CD8-positive, alpha-beta memory T cell (primary cell): ENCODE measurements at regions not wholly inside any gene's neighbourhood (a gene's known extent, or its start where the extent isn't known, plus 50 kb on each side); places are given as distances from the start of the nearest gene placed in this dataset.

Source experiments
- CTCF ChIA-PET: fragments of 350-600 bp; sonication (Branson Sonifier 250); formaldehyde crosslinking; loops from one replicate; lab custom pipeline; 2021; ENCODE audit warnings: antibody characterized with exemption; lab: Charles Lee
- POLR2A ChIA-PET: fragments of 350-600 bp; sonication (Branson Sonifier 250); formaldehyde crosslinking; loops from one replicate; lab custom pipeline; 2021; ENCODE audit warnings: antibody characterized with exemption; lab: Charles Lee
- DNase-seq, 5 donors: peaks; one replicate each; pipeline versions ENCODE4 v3.0.0 to v3.0.0-alpha.2; 2020 to 2022; ENCODE audit warnings: mixed read lengths in 1 of 5
- H3K27ac ChIP-seq: one replicate; pipeline ENCODE4 v1.7.0; 2013; ENCODE audit warnings: low read depth, mild to moderate bottlenecking, low read length, moderate library complexity
- H3K27me3 ChIP-seq: 2 replicates; pipeline ENCODE4 v1.7.0; 2013; ENCODE audit warnings: low read length, mild to moderate bottlenecking; ENCODE audit not compliant: insufficient read depth, poor library complexity, severe bottlenecking
- H3K36me3 ChIP-seq: 2 replicates; pipeline ENCODE4 v1.7.0; 2013; ENCODE audit warnings: mild to moderate bottlenecking, low read length, moderate library complexity; ENCODE audit not compliant: insufficient read depth
- H3K4me1 ChIP-seq: 2 replicates; pipeline ENCODE4 v1.7.0; 2013; ENCODE audit warnings: mild to moderate bottlenecking, low read length, moderate library complexity; ENCODE audit not compliant: insufficient read depth
- H3K4me3 ChIP-seq: 2 replicates; pipeline ENCODE4 v1.7.0; 2013; ENCODE audit warnings: mild to moderate bottlenecking, low read length
- H3K9me3 ChIP-seq: 2 replicates; pipeline ENCODE4 v1.7.0; 2013; ENCODE audit warnings: mild to moderate bottlenecking, low read length
- H3K27ac Mint-ChIP-seq, 8 donors: one replicate each; pipeline ENCODE4 v1.8.0; 2020 to 2021; ENCODE audit warnings: mixed read lengths in 8 of 8, mild to moderate bottlenecking in 6 of 8, inconsistent platforms in 3 of 8, moderate library complexity in 3 of 8
- H3K27me3 Mint-ChIP-seq, 2 donors: one replicate each; pipeline ENCODE4 v1.8.0; 2020 to 2021; ENCODE audit warnings: mixed read lengths in 2 of 2, mild to moderate bottlenecking in 1 of 2, moderate library complexity in 1 of 2
- H3K36me3 Mint-ChIP-seq, 3 donors: one replicate each; pipeline ENCODE4 v1.8.0; 2020 to 2021; ENCODE audit warnings: mixed read lengths in 3 of 3, inconsistent platforms in 1 of 3, mild to moderate bottlenecking in 1 of 3
- H3K4me1 Mint-ChIP-seq, 3 donors: one replicate each; pipeline ENCODE4 v1.8.0; 2020 to 2021; ENCODE audit warnings: mixed read lengths in 3 of 3, inconsistent platforms in 1 of 3, mild to moderate bottlenecking in 1 of 3
- H3K4me3 Mint-ChIP-seq, 7 donors: one replicate each; pipeline ENCODE4 v1.8.0; 2020 to 2021; ENCODE audit warnings: mixed read lengths in 7 of 7, mild to moderate bottlenecking in 6 of 7, moderate library complexity in 4 of 7, inconsistent platforms in 2 of 7
- H3K9me3 Mint-ChIP-seq, 5 donors: one replicate each; pipeline ENCODE4 v1.8.0; 2020 to 2022; ENCODE audit warnings: mixed read lengths in 5 of 5, mild to moderate bottlenecking in 3 of 5, moderate library complexity in 2 of 5, inconsistent platforms in 1 of 5

DNA sequence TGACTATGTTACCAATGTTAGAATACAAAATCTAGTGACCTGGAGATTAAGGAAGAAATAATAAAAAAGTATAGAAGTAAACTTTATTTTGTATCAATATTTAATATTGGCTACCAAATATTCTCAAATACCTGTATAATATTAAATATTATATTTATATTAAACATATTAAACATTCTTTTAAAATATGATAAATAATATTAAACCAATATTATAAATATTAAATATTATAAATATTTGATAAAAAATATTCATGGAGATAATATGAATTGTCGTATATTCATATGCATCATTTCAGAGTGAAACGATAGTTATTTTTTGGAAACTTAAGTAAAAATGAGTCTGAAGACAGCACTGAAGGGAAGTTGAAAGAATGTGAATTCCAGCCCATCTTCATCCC lies 571.2 kb upstream of the KLF12 start:
- Histone ChIP-seq H3K27ac (no peak overlapping the region), H3K9me3 (no peaks in the 10 kb centered on the region), H3K27me3 (no peaks in the 10 kb centered on the region), H3K4me3 (no peak overlapping the region), H3K4me1 (no peaks in the 10 kb centered on the region), H3K36me3 (no peaks in the 10 kb centered on the region)
- no peak overlapping the region for H3K27ac Mint-ChIP-seq
- POLR2A ChIA-PET, result no interaction called here
- peaks cover 0 to 16% of the 10 kb centered on the region in 2 donors for H3K27me3 Mint-ChIP-seq
- peaks cover 0 to 3% (median 0%) of the 10 kb centered on the region in 5 donors for H3K9me3 Mint-ChIP-seq
- CTCF ChIA-PET, result no interaction called here
- no peaks in the 10 kb centered on the region for H3K36me3 Mint-ChIP-seq
- H3K4me1 Mint-ChIP-seq, result no peaks in the 10 kb centered on the region
- no peak for DNase-seq
- no peak overlapping the region for H3K4me3 Mint-ChIP-seq

DNA sequence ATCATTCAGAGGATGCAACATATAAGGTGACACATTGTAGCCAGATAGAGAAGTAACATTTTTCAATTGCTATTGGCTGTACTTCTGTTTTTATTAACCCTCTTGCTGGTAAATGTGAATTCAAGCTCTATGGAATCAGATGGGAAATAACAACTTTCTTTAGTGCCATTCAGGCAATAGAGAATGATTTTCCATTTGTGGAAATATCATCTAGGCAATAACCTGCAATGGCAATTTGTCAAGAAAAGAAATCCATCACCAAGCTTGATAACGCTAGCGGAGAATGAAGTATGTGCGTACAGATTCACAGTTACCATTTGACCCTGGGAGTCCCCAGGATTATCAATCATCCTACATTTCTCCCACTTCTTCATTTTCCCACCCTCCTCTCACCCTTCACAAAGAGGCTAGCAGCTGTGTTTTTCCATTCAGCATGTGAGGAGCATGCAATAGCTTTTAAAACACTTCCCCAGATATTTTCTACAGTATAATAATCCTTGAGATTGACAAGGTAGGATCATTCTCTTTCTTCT lies 569.7 kb upstream of the KLF12 start:
- no peak overlapping the region for H3K4me3 ChIP-seq
- no peaks in the 10 kb centered on the region for H3K4me1 ChIP-seq
- no peak for DNase-seq
- Mint-ChIP-seq H3K36me3 (no peaks in the 10 kb centered on the region), H3K27ac (no peak overlapping the region), H3K9me3 (peaks cover 0 to 3% (median 1%) of the 10 kb centered on the region in 5 donors), H3K4me3 (no peak overlapping the region), H3K27me3 (peaks cover under 1 to 16% of the 10 kb centered on the region in 2 donors), H3K4me1 (no peaks in the 10 kb centered on the region)
- no peaks in the 10 kb centered on the region for H3K27me3 ChIP-seq
- POLR2A ChIA-PET, result no interaction called here
- no peaks in the 10 kb centered on the region for H3K9me3 ChIP-seq
- no peaks in the 10 kb centered on the region for H3K36me3 ChIP-seq
- H3K27ac ChIP-seq, result no peak overlapping the region
- CTCF ChIA-PET, result no interaction called here

DNA sequence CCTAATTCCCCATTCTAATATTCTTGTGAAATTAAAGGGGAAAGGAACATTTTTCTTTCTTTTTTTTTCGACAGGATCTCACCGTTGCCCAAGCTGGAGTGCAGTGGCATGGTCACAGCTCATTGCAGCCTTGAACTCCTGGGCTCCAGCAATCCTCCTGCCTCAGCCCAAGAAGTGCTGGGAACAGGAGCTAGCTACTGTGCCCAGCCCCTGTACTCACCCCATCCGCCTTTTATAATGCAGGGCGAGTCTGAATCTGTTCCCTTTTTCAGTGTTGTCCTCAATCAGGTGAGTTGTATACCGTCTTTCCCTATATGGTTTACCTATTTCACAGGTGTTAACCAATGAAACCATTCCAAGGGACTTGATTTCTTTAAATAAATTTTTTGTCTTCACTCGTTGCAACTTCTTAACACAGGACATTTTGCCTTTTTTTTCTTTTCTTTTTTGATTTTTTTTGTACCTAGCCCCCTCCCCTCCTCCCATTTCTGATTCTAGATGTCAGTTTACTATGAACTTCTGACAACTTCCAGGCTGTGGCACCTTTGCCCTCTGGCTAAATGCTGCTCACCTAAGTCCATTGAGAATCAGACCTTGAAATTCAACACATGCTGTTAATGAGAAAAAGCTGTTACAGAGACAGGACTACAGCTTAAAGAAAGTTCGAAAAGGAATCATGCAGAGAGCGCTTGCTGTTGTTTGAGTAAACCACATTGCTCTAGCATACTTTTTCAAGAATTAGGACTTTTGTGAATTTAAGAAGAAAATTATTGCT lies 562.1 kb upstream of the KLF12 start:
- no peaks in the 10 kb centered on the region for H3K36me3 Mint-ChIP-seq
- no peak overlapping the region for H3K27ac Mint-ChIP-seq
- Histone ChIP-seq H3K27me3 (no peaks in the 10 kb centered on the region), H3K36me3 (no peaks in the 10 kb centered on the region), H3K9me3 (no peaks in the 10 kb centered on the region), H3K27ac (no peak overlapping the region), H3K4me3 (no peak overlapping the region), H3K4me1 (no peaks in the 10 kb centered on the region)
- H3K9me3 Mint-ChIP-seq, result peaks cover 0 to 2% (median 1%) of the 10 kb centered on the region in 5 donors
- ChIA-PET CTCF (no interaction called here), POLR2A (no interaction called here)
- no peak overlapping the region for H3K4me3 Mint-ChIP-seq
- no peak for DNase-seq
- no peaks in the 10 kb centered on the region for H3K4me1 Mint-ChIP-seq
- peaks cover 2 to 4% of the 10 kb centered on the region in 2 donors for H3K27me3 Mint-ChIP-seq

DNA sequence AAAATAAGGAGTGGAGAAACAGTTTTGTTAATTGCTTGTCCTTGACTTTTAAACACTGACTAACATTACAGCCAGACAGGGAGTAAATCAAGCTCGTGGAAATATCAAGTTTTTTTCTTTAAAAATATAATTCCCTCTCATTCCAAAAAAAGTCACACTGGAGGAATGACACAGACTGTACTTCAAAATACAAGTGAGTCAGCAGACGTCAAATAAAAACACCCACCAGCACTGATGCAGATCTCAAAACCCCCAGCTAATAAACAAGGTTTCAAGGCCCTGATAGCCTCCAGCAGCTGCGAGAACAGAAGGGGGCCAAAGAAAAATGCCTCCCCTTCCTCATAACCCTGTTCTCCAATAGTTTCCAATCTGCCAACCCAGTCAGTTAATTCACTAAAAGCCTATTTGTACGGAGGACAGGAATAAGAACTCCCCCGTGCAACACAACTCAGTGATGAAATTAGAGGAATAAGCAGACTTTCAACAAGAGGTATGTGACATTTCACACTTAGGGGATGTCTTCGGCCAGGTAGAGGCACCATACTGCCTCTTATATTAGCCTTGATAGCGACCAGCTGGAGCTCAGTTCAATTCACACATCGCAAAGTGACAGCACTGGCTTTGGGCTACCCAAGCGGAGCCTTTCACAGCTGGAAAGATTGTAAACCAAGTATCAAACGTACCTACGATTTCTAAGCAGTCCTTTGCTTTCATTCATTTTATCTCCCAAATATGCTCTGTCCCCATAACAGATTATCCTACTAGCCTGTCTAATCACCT lies 561.0 kb upstream of the KLF12 start:
- no peak overlapping the region for H3K27ac Mint-ChIP-seq
- peaks cover 0 to 2% of the 10 kb centered on the region in 2 donors for H3K27me3 Mint-ChIP-seq
- Histone ChIP-seq H3K4me1 (no peaks in the 10 kb centered on the region), H3K27ac (no peak overlapping the region), H3K9me3 (no peaks in the 10 kb centered on the region), H3K27me3 (no peaks in the 10 kb centered on the region), H3K36me3 (no peaks in the 10 kb centered on the region), H3K4me3 (no peak overlapping the region)
- H3K9me3 Mint-ChIP-seq, result peaks cover 0 to 2% (median 1%) of the 10 kb centered on the region in 5 donors
- CTCF ChIA-PET, result interaction anchor here (0.7 kb wide), 1 partner anchor 19 kb away, joined by 3 read pairs; no protein-coding TSS in a partner anchor
- POLR2A ChIA-PET, result no interaction called here
- H3K36me3 Mint-ChIP-seq, result no peaks in the 10 kb centered on the region
- no peaks in the 10 kb centered on the region for H3K4me1 Mint-ChIP-seq
- H3K4me3 Mint-ChIP-seq, result no peak overlapping the region
- no peak for DNase-seq

DNA sequence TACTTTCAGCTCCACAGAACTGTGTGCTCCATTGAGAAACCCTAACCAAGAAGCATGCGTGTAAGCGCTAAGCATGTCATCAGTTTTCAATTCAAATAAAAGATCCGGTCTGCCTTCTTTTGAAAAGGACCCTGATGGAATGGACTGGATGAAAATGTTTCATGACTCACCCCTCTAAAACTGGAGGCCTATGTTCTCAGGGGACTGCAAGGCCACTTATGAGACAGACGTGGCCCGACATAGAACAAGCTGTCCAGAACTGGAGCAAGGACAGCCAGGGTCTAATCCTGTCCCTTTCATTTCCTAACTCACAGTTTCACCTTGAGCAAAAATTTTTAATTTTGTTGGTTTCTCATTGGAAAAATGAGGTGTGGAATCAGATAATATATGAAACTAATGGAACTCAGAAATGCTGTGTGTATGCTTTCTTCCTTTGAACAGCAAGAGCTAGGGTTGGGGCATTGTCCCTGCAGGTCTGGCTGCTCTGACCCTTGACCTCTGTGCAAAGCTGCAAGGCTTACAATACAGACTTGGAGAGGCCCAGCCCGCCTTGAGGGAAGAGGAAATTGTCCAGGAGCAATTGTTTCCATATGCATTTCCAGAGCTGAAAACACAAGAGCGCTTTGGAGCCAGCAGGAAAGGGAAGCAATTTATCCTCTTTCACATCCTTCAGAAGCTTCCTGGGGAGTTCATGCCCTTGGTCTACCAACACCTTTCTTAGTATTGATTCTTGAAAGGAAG lies 553.4 kb upstream of the KLF12 start:
- Mint-ChIP-seq H3K36me3 (peaks cover 0 to 5% (median 0%) of the 10 kb centered on the region in 3 donors), H3K4me1 (no peaks in the 10 kb centered on the region), H3K27ac (no peak overlapping the region), H3K4me3 (no peak overlapping the region), H3K9me3 (peaks cover 3 to 7% (median 5%) of the 10 kb centered on the region in 5 donors), H3K27me3 (peaks cover 3 to 6% of the 10 kb centered on the region in 2 donors)
- H3K27ac ChIP-seq, result no peak overlapping the region
- no peaks in the 10 kb centered on the region for H3K36me3 ChIP-seq
- no peak for DNase-seq
- no peaks in the 10 kb centered on the region for H3K4me1 ChIP-seq
- H3K27me3 ChIP-seq, result no peaks in the 10 kb centered on the region
- ChIA-PET CTCF (no interaction called here), POLR2A (no interaction called here)
- no peaks in the 10 kb centered on the region for H3K9me3 ChIP-seq
- H3K4me3 ChIP-seq, result no peak overlapping the region

DNA sequence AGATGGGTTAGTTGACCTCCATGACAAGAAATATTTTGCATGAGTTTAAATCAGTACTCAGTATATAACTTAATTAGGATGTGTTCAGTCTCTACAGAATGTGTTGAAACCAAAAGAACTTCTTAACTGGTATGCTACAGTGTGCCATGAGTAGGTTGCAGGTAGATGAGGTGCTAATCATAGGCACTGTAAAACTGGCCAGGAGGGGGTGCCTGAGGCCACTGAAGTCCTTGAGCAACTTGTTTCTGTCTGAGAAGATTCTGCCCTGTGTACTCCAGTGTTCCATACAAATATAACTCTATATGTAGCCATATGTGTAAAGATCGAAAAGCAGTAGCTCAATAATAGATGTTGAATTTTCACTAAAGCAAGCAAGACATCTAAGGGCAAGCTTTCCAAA lies 549.2 kb upstream of the KLF12 start:
- ChIA-PET CTCF (no interaction called here), POLR2A (no interaction called here)
- peaks cover 7 to 17% of the 10 kb centered on the region in 2 donors for H3K27me3 Mint-ChIP-seq
- H3K27ac ChIP-seq, result no peak overlapping the region
- peaks cover 0 to 5% (median 0%) of the 10 kb centered on the region in 3 donors for H3K36me3 Mint-ChIP-seq
- no peaks in the 10 kb centered on the region for H3K27me3 ChIP-seq
- no peak for DNase-seq
- H3K9me3 Mint-ChIP-seq, result peaks cover 3 to 7% (median 5%) of the 10 kb centered on the region in 5 donors
- H3K4me1 ChIP-seq, result no peaks in the 10 kb centered on the region
- no peak overlapping the region for H3K4me3 ChIP-seq
- H3K36me3 ChIP-seq, result no peaks in the 10 kb centered on the region
- H3K4me1 Mint-ChIP-seq, result no peaks in the 10 kb centered on the region
- no peaks in the 10 kb centered on the region for H3K9me3 ChIP-seq
- H3K4me3 Mint-ChIP-seq, result no peak overlapping the region
- no peak overlapping the region for H3K27ac Mint-ChIP-seq

DNA sequence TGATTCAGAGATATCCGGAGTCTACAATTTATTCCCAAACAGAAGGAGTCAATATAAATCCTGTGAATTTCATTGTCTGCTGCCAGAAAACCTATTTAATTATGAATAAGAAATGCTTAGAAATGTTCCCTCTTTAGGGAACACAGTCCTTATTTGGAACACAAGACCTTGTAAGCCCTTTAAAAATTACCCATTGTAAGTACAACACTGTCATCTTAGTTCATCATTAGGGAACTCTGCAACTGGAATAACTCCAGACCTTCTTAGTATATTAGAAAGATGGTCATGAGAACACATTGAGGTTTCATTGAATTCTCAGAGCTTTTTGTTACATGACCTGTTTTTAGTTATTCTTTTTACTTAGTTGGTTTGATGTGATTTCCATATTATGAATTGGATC lies 548.5 kb upstream of the KLF12 start:
- Histone ChIP-seq H3K4me1 (no peaks in the 10 kb centered on the region), H3K36me3 (no peaks in the 10 kb centered on the region), H3K27me3 (no peaks in the 10 kb centered on the region), H3K4me3 (no peak overlapping the region), H3K27ac (no peak overlapping the region), H3K9me3 (no peaks in the 10 kb centered on the region)
- Mint-ChIP-seq H3K27ac (no peak overlapping the region), H3K36me3 (peaks cover 0 to 5% (median 0%) of the 10 kb centered on the region in 3 donors), H3K9me3 (peaks cover 3 to 7% (median 5%) of the 10 kb centered on the region in 5 donors), H3K4me1 (no peaks in the 10 kb centered on the region), H3K4me3 (no peak overlapping the region), H3K27me3 (peaks cover 7 to 17% of the 10 kb centered on the region in 2 donors)
- no peak for DNase-seq
- ChIA-PET POLR2A (no interaction called here), CTCF (no interaction called here)
